ENCODE measurements at regions not wholly inside any gene's neighbourhood (a gene's known extent, or its start where the extent isn't known, plus 50 kb on each side); places are given as distances from the start of the nearest gene placed in this dataset.

DNA sequence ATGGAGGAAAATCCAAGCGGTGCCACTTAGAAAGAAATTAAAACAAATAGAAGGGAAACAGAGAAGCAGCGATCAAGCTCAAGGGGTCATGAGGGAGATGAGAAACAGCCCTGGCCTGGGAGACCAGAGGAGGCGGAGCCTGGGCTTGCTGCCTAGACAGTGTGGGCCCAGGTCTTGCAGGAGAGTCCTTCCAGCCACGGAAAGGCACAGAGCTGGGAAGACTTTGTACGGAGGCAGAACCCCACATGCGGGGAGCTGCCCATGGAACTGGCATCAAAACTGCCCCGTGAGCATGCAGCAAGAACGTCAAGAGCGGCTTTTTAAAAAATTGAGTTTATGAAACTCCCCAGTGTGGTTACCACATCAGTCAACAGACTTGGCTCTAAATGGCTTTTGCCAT lies 119.4 kb downstream of the IRX1 start:
- H3K36me3 ChIP-seq (ENCODE audit: control insufficient read depth, insufficient read depth, low read length): no peaks in the 10 kb centered on the region
- no peaks in the 10 kb centered on the region for H3K9me3 ChIP-seq (ENCODE audit: control insufficient read depth, low read length)
- WGBS, 2 experiments: 81 to 84% methylated on average over 9 of the region's 9 CpGs
- H3K27ac ChIP-seq (ENCODE audit: insufficient read depth, low read depth, low read length, poor library complexity, severe bottlenecking): no peak overlapping the region
- no peaks in the 10 kb centered on the region for H3K27me3 ChIP-seq (ENCODE audit: control insufficient read depth, insufficient read depth, low read length, poor library complexity, severe bottlenecking)
- peaks cover under 1% of the 10 kb centered on the region for H3K4me1 ChIP-seq (ENCODE audit: control insufficient read depth, insufficient read depth, low read length)
- H3K4me3 ChIP-seq (ENCODE audit: insufficient read depth, low read depth, low read length): no peak overlapping the region

DNA sequence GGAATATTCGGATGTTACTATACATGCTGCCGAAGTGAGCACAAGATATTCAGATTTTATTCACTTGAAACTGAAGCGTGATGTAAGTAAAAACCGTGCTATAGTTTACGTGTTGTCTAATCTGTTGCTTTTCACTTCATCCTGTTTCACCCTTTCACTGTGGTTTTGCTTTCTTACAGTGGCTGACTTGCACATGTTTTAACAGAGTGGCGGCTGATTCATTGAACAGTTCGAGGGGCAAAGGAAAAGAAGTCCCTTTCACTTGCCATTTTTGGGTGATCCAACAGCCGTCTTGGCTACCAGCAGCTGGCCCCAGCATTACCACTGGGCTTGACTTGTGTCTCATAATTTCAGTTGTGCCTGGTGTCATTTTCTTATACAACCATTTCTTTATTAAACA lies 134.0 kb downstream of the IRX1 start:
- no peak overlapping the region for H3K4me3 ChIP-seq (ENCODE audit: insufficient read depth, low read depth, low read length)
- no peak overlapping the region for H3K27ac ChIP-seq (ENCODE audit: insufficient read depth, low read depth, low read length, poor library complexity, severe bottlenecking)
- H3K9me3 ChIP-seq (ENCODE audit: control insufficient read depth, low read length): no peaks in the 10 kb centered on the region
- WGBS, 2 experiments: 89 to 91% methylated on average over 8 of the region's 8 CpGs
- no peaks in the 10 kb centered on the region for H3K4me1 ChIP-seq (ENCODE audit: control insufficient read depth, insufficient read depth, low read length)
- H3K27me3 ChIP-seq (ENCODE audit: control insufficient read depth, insufficient read depth, low read length, poor library complexity, severe bottlenecking): no peaks in the 10 kb centered on the region
- no peaks in the 10 kb centered on the region for H3K36me3 ChIP-seq (ENCODE audit: control insufficient read depth, insufficient read depth, low read length)

DNA sequence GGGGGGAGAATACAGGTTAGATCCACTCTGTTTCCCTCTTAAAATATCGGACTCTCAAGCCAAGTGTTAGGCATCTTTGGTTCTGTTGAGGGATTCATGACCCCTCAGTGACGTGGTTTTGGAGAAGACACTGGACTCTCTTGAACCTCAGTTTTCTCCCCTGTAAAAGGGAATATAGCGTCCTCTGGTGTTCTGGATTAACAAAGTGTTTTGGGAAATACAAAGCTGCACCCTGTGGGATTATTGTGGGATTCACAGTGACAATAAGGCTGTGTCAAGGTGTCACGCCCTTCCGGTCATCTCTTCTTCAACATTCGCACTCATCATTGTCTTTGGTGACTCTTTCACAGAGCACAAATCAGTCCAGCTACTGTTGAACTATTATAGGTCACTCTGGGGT lies 139.0 kb downstream of the IRX1 start:
- Histone ChIP-seq H3K27me3 (ENCODE audit: control insufficient read depth, insufficient read depth, low read length, poor library complexity, severe bottlenecking) (no peaks in the 10 kb centered on the region), H3K27ac (ENCODE audit: insufficient read depth, low read depth, low read length, poor library complexity, severe bottlenecking) (no peak overlapping the region), H3K36me3 (ENCODE audit: control insufficient read depth, insufficient read depth, low read length) (no peaks in the 10 kb centered on the region), H3K4me3 (ENCODE audit: insufficient read depth, low read depth, low read length) (no peak overlapping the region), H3K4me1 (ENCODE audit: control insufficient read depth, insufficient read depth, low read length) (no peaks in the 10 kb centered on the region), H3K9me3 (ENCODE audit: control insufficient read depth, low read length) (no peaks in the 10 kb centered on the region)
- 88 to 91% methylated on average over 6 of the region's 6 CpGs for WGBS, 2 experiments

DNA sequence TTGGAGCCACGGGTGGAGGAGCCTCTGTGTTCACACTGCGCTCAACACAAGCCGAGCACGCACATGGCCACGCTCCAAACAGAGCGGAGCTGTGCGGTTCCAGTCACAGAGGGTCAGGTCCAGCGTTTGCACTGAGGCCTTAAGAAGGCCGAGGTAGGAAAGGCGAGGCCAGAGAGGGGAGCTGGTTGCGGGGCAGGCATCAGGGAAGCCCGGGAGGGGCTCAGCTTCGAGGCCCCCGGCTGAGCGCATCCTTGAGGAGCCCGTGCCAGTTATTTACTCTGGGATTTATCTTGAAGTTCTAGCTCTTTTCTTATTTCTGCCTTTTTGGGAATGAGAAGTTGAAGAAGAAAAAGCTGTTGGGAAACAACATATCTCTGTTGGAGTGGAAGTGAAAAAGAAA lies 140.8 kb downstream of the IRX1 start:
- H3K27me3 ChIP-seq (ENCODE audit: control insufficient read depth, insufficient read depth, low read length, poor library complexity, severe bottlenecking): no peaks in the 10 kb centered on the region
- whole genome bisulfite sequencing, 2 experiments: 80 to 81% methylated on average over 16 of the region's 16 CpGs

GRCh38 chr5:3736926-3737325 lies 141.3 kb downstream of the IRX1 start:
- WGBS, 2 experiments: 91 to 92% methylated on average over 9 of the region's 9 CpGs
- H3K36me3 ChIP-seq (ENCODE audit: control insufficient read depth, insufficient read depth, low read length): no peaks in the 10 kb centered on the region
- no peaks in the 10 kb centered on the region for H3K9me3 ChIP-seq (ENCODE audit: control insufficient read depth, low read length)
- H3K4me1 ChIP-seq (ENCODE audit: control insufficient read depth, insufficient read depth, low read length): no peaks in the 10 kb centered on the region
- no peak overlapping the region for H3K4me3 ChIP-seq (ENCODE audit: insufficient read depth, low read depth, low read length)
- no peaks in the 10 kb centered on the region for H3K27me3 ChIP-seq (ENCODE audit: control insufficient read depth, insufficient read depth, low read length, poor library complexity, severe bottlenecking)
- H3K27ac ChIP-seq (ENCODE audit: insufficient read depth, low read depth, low read length, poor library complexity, severe bottlenecking): no peak overlapping the region

More for the DNA sequence above, 140.8 kb downstream of the IRX1 start:
- H3K4me3 ChIP-seq (ENCODE audit: insufficient read depth, low read depth, low read length): no peak overlapping the region
- H3K9me3 ChIP-seq (ENCODE audit: control insufficient read depth, low read length): no peaks in the 10 kb centered on the region
- no peaks in the 10 kb centered on the region for H3K36me3 ChIP-seq (ENCODE audit: control insufficient read depth, insufficient read depth, low read length)
- no peaks in the 10 kb centered on the region for H3K4me1 ChIP-seq (ENCODE audit: control insufficient read depth, insufficient read depth, low read length)
- H3K27ac ChIP-seq (ENCODE audit: insufficient read depth, low read depth, low read length, poor library complexity, severe bottlenecking): no peak overlapping the region

DNA sequence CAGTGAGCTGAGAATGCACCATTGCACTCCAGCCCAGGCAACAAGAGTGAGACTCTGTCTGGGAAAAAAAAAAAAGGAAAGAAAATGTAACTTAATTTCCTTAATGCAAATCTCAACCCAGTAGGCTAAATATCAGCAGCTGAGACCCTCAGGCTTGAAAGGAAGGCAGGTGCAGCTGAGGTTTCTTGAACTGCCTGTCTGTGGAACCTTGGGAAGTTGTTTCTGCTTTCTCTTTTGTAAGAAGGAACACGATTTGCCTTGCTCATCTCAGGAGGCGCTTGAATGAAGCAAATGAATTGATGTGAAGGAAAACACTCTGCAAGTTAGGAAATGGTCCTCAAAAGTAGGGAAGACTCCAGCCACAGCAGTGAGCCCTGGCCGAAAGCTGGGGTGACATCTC lies 143.3 kb downstream of the IRX1 start:
- no peaks in the 10 kb centered on the region for H3K27me3 ChIP-seq (ENCODE audit: control insufficient read depth, insufficient read depth, low read length, poor library complexity, severe bottlenecking)
- WGBS, 2 experiments: 94 to 95% methylated on average over 3 of the region's 3 CpGs

GRCh38 chr5:3740546-3741373 lies 145.1 kb downstream of the IRX1 start:
- no peak overlapping the region for H3K4me3 ChIP-seq (ENCODE audit: insufficient read depth, low read depth, low read length)
- H3K9me3 ChIP-seq (ENCODE audit: control insufficient read depth, low read length): no peaks in the 10 kb centered on the region
- H3K27me3 ChIP-seq (ENCODE audit: control insufficient read depth, insufficient read depth, low read length, poor library complexity, severe bottlenecking): no peaks in the 10 kb centered on the region
- H3K36me3 ChIP-seq (ENCODE audit: control insufficient read depth, insufficient read depth, low read length): no peaks in the 10 kb centered on the region
- H3K27ac ChIP-seq (ENCODE audit: insufficient read depth, low read depth, low read length, poor library complexity, severe bottlenecking): no peak overlapping the region
- no peaks in the 10 kb centered on the region for H3K4me1 ChIP-seq (ENCODE audit: control insufficient read depth, insufficient read depth, low read length)
- 94% methylated on average over 27 of the region's 27 CpGs for WGBS, 2 experiments

More for the DNA sequence above, 143.3 kb downstream of the IRX1 start:
- Histone ChIP-seq H3K27ac (ENCODE audit: insufficient read depth, low read depth, low read length, poor library complexity, severe bottlenecking) (no peak overlapping the region), H3K9me3 (ENCODE audit: control insufficient read depth, low read length) (no peaks in the 10 kb centered on the region), H3K4me3 (ENCODE audit: insufficient read depth, low read depth, low read length) (no peak overlapping the region), H3K36me3 (ENCODE audit: control insufficient read depth, insufficient read depth, low read length) (no peaks in the 10 kb centered on the region), H3K4me1 (ENCODE audit: control insufficient read depth, insufficient read depth, low read length) (no peaks in the 10 kb centered on the region)

DNA sequence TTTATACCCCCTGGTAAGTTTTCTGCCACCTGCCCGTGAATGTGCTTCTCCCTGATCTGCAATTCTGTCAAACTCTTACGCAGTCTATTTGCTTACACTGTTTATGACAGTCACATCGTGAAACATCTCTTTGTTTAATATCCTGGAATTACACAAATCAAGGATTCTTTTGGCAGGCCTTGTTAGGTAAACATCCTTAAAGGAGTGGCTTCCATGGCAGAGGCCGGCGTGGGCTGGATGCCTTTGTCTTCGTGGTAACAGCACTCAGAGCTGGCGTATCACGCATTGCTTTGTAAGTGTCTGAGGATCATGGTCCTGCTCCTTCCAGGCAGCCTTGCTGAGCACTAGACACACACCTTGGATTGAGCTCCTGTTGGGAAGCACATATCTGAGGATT lies 145.7 kb downstream of the IRX1 start:
- H3K4me3 ChIP-seq (ENCODE audit: insufficient read depth, low read depth, low read length): no peak overlapping the region
- no peaks in the 10 kb centered on the region for H3K27me3 ChIP-seq (ENCODE audit: control insufficient read depth, insufficient read depth, low read length, poor library complexity, severe bottlenecking)
- no peak overlapping the region for H3K27ac ChIP-seq (ENCODE audit: insufficient read depth, low read depth, low read length, poor library complexity, severe bottlenecking)
- 89 to 92% methylated on average over 8 of the region's 8 CpGs for WGBS, 2 experiments
- no peaks in the 10 kb centered on the region for H3K36me3 ChIP-seq (ENCODE audit: control insufficient read depth, insufficient read depth, low read length)
- H3K4me1 ChIP-seq (ENCODE audit: control insufficient read depth, insufficient read depth, low read length): no peaks in the 10 kb centered on the region
- H3K9me3 ChIP-seq (ENCODE audit: control insufficient read depth, low read length): peaks cover 2% of the 10 kb centered on the region

GRCh38 chr5:3742750-3743149 lies 147.1 kb downstream of the IRX1 start:
- H3K9me3 ChIP-seq (ENCODE audit: control insufficient read depth, low read length): peaks cover 2% of the 10 kb centered on the region
- no peaks in the 10 kb centered on the region for H3K36me3 ChIP-seq (ENCODE audit: control insufficient read depth, insufficient read depth, low read length)
- H3K4me1 ChIP-seq (ENCODE audit: control insufficient read depth, insufficient read depth, low read length): no peaks in the 10 kb centered on the region
- no peaks in the 10 kb centered on the region for H3K27me3 ChIP-seq (ENCODE audit: control insufficient read depth, insufficient read depth, low read length, poor library complexity, severe bottlenecking)
- H3K27ac ChIP-seq (ENCODE audit: insufficient read depth, low read depth, low read length, poor library complexity, severe bottlenecking): no peak overlapping the region
- WGBS, 2 experiments: 94% methylated on average over 3 of the region's 3 CpGs
- H3K4me3 ChIP-seq (ENCODE audit: insufficient read depth, low read depth, low read length): no peak overlapping the region

DNA sequence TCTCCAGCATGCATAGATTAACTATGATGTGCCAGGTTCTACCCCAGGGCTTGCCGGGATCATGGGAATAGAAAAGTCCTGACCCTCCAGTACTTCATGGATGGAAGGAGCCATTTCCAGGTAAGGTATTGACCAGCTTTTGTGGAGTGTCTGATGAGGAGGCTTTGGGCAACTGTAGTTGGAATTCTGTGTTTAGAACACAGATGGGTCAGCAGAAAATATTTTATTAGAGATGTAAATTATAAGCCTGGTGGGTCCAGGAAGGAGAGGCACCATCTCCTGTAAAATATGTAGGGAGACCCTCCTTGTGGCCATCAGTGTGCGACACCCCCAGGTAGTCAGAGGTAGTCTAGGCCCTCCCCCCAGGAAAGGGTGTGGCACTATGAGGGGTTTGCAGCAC lies 156.2 kb downstream of the IRX1 start:
- no peak overlapping the region for H3K4me3 ChIP-seq (ENCODE audit: insufficient read depth, low read depth, low read length)
- H3K27ac ChIP-seq (ENCODE audit: insufficient read depth, low read depth, low read length, poor library complexity, severe bottlenecking): no peak overlapping the region
- H3K9me3 ChIP-seq (ENCODE audit: control insufficient read depth, low read length): no peaks in the 10 kb centered on the region
- 92 to 96% methylated on average over 2 of the region's 2 CpGs for WGBS, 2 experiments
- no peaks in the 10 kb centered on the region for H3K4me1 ChIP-seq (ENCODE audit: control insufficient read depth, insufficient read depth, low read length)
- H3K36me3 ChIP-seq (ENCODE audit: control insufficient read depth, insufficient read depth, low read length): no peaks in the 10 kb centered on the region
- no peaks in the 10 kb centered on the region for H3K27me3 ChIP-seq (ENCODE audit: control insufficient read depth, insufficient read depth, low read length, poor library complexity, severe bottlenecking)

Data from ectodermal cell (in vitro differentiated cells).